ENCODE measurements at regions not wholly inside any gene's neighbourhood (a gene's known extent, or its start where the extent isn't known, plus 50 kb on each side); places are given as distances from the start of the nearest gene placed in this dataset.

- DNase-seq (ENCODE audit: low read depth in 2 of 2), result no peak
These were observed 56.0 kb upstream of the CD53 start for GRCh38 chr1:110816945-110817344.

DNA sequence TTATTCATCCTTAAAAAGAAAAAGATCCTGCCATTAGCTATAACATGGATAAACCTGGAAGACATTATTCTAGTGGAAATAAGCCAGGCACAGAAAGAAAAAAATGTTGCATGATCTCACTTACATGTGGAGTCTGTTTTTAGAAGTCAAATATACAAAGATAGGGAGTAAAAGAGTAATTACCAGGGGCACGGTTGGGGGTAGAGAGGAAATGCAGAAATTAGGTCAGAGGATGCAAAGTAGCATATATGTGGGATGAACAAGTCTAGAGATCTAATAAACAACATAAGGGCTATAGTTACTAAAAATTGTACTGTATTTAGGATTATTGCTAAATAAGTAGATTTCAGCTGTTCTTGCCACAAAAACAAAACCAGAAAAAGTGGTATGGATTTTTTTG lies 61.4 kb upstream of the CD53 start:
- no peak for DNase-seq (ENCODE audit: low read depth in 2 of 2)

DNA sequence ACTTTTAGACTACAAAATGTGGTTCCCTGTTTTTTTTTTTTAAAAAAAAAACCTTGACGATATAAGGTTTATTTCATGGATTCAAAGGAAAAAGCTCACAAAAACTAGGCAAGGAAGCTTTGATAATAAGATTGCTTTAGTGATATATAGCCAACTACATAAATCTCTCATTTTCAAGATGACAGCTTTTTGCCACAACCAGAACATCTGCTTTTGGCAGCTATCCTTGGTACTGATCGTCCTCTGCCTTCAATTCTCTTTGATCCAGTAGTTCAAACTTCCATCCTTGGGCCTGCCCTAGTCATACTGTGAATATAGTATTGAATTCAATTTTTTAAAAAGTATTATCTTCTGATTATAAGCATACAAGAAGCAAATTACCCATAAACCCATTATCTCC lies 72.9 kb upstream of the CD53 start:
- DNase-seq (ENCODE audit: low read depth in 2 of 2), result no peak

DNA sequence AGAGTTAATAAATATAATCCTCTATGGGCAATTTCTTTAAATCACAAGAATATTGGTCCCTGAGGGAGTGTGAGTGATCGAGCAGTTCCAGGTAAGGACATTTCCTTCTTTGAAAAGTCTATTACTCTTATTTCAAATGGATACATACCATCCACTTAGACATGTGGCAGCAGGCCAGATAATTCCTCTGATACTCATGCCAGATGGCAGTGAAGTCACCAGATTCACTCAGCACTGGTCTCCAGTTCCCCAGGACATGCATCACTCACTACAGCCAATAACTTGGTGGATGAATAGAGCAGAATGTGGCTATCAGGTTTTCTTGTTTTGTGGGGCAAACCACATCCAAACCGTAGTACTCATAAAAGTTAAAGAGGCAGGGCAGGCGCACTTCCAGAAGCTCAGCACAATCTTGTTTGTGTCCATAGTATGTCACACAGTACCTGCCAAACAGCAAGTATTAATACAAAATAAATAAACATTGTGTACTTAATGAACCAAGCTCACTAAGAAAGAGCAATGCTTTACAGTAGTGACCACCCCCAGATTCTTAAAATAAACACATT lies 74.2 kb upstream of the CD53 start:
- DNase-seq (ENCODE audit: low read depth in 2 of 2), result no peak

- DNase-seq (ENCODE audit: low read depth in 2 of 2), result no peak
These were observed 84.3 kb upstream of the CD53 start for GRCh38 chr1:110788673-110789072.

- no peak for DNase-seq (ENCODE audit: low read depth in 2 of 2)
These were observed 85.4 kb upstream of the CD53 start for GRCh38 chr1:110787328-110788071.

DNA sequence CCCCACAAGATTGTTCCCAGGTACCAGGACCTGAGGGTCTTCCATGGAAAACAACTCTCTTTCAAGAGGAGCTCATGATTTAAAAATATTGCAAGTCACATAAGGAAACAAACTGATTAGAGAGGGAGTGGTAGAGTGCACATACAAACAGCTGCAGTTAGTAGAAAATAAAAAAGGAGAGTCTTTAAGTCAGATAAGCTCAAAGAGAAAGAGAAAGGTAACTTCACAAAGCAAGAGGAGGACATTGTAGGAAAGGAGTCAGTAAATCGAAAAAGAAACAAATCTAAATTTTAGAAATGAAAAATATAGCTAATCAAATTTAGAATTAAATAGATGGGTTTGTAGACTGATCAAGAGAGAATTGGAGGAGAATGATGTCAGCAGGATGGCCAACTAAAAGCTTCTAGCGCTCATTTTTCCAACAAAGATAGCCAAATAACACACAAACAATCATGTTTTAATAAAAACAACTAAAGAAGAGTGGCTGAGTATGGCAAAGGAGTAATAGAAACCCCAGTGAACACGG lies 86.1 kb upstream of the CD53 start:
- no peak for DNase-seq (ENCODE audit: low read depth in 2 of 2)

DNA sequence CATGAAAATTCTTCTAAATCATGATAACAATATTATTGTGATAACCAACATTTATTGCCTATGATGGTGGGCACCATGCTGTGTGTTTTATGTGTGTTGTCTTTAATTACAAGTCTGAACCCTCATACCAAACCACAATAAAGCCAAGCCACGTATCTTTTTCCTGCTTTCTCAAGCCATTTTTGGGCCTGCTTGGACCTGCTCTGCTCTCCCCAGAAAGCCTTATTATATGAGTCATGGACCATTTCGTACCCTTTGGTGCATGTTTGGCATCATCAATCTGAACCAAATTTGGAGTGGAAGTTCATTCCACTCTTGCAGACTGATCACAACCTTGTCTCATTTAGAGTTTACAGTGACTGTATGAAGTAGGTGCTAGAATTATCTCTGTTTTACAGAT lies 87.3 kb upstream of the CD53 start:
- no peak for DNase-seq (ENCODE audit: low read depth in 2 of 2)

GRCh38 chr1:110785055-110785454 lies 87.9 kb upstream of the CD53 start:
- DNase-seq (ENCODE audit: low read depth in 2 of 2), result no peak

DNA sequence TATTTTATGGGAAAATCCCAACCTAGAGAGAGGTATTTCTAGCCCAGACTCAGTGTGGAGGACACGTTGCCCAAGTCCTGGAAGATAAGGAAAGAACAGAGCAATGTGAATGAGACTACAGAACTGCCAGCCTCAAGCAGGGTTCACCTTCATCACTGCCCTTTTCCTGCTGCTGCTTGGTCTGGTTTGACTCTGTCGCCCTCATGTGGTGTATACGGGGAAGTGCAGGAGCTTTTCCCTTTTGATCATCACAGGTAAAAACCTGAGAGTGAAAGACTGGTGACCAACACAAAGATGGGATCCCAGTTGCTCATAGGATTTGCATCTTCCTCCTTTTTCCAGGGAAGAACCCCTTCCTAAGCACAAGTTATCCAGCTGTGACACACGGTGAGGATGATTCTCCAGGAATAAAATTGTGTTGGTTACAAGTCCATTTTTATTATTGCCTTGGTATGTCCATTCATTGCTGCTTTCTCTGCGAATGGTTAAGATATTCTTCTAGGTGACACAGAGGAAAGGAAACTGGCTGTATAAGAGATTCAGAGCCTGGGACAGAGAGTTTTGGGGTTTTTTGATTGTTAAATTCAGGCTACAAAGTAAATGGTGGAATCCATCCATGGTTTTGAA lies 89.5 kb upstream of the CD53 start:
- DNase-seq (ENCODE audit: low read depth in 2 of 2), result peak in 1 of 2 donors; percentile 53

DNA sequence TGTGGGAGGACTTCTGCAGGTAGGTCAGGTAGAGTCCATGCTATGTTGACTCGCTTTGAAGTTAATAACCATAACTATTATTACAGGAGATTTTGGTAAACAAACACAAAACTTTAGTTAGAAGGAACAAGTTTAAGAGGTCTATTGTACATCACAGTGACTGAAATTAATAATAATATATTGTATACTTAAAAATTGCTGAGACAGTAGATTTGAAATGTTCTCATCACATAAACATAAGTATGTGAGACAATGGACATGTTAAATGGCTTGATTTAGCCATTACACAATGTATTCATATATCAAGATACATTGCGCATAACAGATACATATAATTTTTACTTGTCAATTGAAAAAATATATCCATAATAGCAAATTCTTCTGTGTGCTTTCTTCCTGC lies 91.4 kb upstream of the CD53 start:
- DNase-seq (ENCODE audit: low read depth in 2 of 2), result no peak

GRCh38 chr1:110780600-110781484 lies 92.1 kb upstream of the CD53 start:
- peak; percentile 43 to 76 for DNase-seq (ENCODE audit: low read depth in 2 of 2)

GRCh38 chr1:110779636-110780035 lies 93.3 kb upstream of the CD53 start:
- no peak for DNase-seq (ENCODE audit: low read depth in 2 of 2)

GRCh38 chr1:110778821-110779220 lies 94.1 kb upstream of the CD53 start:
- no peak for DNase-seq (ENCODE audit: low read depth in 2 of 2)

DNA sequence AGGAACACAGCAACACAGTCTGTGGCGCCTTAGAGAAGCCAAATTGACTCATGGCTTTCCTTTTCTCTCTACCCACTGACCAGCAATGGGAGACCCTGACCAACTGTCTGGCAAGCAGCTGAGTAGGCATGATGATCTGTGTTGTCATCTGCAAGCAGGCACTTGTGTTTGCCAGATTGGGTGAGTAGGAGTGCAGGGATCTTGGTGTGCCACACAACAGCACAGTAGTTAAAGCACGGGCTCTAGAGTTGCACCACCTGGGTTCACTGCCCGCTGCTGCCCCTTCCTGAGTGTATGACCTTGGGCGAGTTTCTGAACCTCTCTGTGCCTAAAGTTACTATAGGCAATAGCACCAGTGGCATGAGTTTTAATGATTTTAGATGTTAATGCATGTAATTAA lies 95.7 kb upstream of the CD53 start:
- no peak for DNase-seq (ENCODE audit: low read depth in 2 of 2)

DNA sequence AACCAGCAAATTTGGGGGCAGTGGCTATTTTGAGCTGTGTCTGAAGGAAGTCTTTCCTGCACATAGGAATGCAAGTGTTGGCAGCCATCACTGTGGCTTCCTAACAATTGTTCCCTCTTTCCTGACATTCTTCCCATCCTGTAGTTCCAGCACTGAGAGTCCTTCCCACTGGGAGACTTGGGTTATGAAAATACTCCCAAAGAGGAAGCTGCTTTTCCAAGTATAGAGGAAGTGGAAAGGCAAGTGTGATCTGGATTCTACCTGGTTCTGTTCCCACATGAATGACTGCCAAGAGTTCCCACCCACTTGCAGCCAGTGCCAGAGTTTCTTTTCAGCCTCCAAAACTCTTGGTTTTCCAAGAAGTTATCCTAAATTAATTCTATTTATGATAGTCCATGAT lies 98.5 kb upstream of the CD53 start:
- no peak for DNase-seq (ENCODE audit: low read depth in 2 of 2)

GRCh38 chr1:110773813-110774212 lies 99.1 kb upstream of the KCNA3 start:
- DNase-seq (ENCODE audit: low read depth in 2 of 2), result no peak

DNA sequence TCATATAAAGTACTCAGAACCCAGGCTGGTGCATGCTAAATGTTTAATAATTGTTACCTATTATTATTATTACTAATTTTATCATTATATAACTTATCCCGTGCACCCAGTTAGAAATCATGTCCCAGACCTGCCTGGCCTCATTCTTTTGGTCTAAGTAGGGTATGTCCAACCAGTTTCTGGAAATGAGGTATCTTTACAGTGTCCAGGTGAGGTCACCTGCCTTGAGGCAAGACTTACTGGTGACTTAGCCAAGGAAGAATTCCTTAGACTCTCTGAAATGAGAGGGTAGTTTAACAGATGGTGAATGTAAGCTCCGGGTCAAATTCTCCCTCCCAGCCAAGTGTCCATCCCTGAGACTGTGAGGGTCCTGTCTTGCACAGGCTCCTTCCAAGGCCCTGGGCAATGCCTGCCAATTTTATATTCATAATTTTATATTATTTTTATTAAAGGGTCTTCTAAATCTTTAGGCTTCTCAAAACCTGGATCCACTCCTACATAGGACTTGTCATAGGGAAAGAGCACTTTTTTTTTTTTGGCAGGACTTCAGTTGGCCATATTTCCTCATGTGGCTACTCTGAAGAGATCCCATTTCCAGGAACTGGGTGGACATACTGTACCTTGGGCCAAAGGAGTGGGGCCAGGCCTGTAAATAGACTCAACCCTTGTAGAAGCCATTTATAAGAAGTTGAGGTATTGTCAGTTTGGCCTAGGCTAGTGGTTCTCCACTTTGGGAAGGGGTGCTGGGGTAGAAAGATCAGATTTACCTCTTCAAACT lies 96.7 kb upstream of the KCNA3 start:
- no peak for DNase-seq (ENCODE audit: low read depth in 2 of 2)

DNA sequence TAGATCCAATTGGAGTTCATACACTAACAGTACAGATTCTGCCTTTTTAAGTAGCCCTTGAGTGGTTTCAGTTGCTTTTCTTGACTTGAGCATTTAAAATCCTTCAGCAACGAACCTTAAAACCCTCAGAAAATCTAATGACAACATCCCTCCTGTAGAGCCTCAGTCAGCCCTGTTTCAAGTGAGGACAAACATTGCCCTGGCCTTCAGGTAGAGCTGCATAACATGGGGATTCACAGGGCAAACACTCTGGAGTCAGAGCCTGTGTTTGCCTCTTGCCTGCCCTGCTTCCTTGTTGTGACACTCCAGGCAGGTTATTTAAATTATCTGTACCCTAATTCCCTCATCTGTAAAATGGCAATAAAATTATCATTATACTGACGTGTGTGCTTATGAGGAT lies 96.1 kb upstream of the KCNA3 start:
- no peak for DNase-seq (ENCODE audit: low read depth in 2 of 2)

- no peak for DNase-seq (ENCODE audit: low read depth in 2 of 2)
These were observed 93.9 kb upstream of the KCNA3 start for GRCh38 chr1:110768605-110769004.

GRCh38 chr1:110766336-110766647 lies 91.6 kb upstream of the KCNA3 start:
- DNase-seq (ENCODE audit: low read depth in 2 of 2), result no peak

Data from stimulated activated CD4-positive, alpha-beta T cell treated with anti-CD3 and anti-CD28 coated beads, Interleukin-1b, Interleukin-23, amount 100 ng/mL, for 4 hours (primary cell).